ENCODE measurements at regions not wholly inside any gene's neighbourhood (a gene's known extent, or its start where the extent isn't known, plus 50 kb on each side); places are given as distances from the start of the nearest gene placed in this dataset.

DNA sequence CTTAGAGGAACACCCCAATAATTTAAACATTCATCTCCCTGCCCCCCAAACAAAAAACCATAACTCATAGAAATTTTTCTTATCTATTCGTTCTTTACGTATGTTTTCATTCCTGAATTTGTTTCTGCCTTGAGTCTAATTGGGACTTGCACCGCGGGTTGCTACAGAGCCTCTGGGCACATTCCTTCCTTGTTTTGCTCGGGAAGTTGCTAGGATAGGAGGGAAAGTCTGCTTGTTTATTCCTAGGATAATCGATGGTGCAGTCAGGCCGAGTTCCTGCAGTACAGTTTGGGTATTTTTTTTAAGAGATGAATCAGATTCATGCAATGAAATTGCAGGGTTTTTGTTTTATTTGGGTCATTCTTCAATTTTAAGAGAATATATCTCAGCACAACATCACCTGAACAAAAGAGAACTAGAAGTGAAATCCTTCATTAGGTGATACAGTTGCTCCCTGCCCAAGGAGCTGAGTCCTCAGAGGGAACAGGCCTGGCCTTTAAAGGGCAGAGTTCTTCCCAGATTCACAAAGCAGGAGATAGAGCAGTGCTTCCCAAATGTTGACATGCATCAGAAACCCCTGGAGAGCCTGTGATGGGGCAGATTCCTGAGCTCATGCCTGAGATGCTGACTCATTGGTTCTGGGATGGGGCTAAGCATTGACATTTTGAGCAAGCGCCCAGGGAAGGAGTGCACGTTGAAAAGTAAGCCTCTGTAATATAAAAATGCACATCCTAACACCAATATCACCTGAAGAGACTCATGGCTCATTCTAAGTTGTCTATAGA lies 114.9 kb upstream of the FAM9B start:
- DNase-seq, result no peak

DNA sequence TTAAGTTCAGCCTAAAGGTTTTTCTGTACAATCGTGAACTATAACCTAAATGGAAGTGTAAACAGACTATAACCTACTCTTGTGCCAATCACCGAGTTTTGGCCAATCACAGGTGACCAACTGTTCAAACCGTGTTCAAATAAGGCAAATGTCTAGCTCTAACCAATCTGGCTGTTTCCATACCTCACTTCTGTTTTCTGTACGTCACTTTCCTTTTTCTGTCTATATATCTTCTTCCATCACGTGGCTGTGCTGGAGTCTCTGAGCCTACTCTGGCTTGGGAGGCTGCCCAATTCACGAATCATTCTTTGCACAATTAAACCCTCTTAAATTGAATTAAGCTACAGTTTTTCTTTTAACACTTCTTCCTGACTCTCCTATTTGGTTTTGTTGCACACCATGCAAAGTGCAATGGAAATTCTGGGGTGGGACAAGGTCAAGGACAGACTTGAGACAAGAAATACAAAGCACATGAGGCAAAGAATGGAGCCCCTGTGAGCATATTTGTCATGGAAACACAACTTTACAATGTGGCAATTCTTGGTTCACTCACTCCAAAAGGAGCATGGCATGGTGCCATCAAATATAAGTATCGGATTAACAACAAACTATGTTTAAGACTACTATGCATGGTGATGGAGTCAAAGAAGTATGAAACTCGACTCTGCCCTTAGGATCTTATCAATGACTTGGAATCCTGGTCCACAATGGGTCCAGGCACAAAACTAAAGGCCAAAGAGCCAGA lies 115.7 kb upstream of the FAM9B start:
- no peak for DNase-seq

DNA sequence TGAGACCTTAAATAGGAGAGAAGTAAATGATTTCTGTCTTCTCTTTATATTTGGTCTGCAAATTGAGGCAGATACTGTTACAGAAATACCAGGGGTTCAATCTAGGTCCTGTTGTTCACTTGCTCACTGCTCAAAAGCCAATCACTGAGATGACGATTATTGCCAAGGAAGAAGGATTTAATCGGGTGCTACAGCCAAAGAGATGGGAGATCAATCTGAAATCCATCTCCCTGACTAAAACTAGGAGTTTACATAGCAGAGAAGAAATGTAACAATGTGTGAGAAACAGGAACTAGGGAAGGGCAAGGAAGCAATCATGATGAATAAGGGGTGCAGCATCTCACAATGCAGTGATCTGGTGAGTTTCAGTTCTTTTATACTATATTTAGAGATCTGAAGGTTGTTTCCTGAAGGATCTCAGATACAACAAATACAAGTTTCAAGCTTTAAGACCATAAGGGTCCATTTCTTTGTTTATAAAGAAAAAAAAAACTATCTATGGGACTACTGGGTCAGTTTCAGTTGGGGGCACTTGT lies 117.9 kb upstream of the FAM9B start:
- no peak for DNase-seq

DNA sequence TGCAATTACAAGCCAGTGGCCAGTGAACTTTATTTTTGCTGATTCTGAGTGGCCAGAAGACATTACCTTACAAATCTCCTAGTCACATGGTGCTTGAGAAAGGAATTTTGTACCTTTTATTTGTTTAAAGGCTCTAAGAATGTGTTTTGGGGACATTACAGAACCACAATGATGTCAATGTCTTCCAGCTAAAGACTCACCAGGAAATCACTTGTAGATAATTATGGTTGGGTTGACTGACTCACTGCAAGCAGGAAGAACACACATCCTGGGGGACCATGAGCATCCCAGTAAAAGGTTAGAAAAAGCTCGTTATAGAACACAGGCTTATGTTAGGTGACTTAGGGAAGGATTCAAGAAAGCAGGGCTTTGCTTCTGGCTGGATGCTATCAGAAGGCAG lies 119.4 kb upstream of the FAM9B start:
- DNase-seq, result no peak

DNA sequence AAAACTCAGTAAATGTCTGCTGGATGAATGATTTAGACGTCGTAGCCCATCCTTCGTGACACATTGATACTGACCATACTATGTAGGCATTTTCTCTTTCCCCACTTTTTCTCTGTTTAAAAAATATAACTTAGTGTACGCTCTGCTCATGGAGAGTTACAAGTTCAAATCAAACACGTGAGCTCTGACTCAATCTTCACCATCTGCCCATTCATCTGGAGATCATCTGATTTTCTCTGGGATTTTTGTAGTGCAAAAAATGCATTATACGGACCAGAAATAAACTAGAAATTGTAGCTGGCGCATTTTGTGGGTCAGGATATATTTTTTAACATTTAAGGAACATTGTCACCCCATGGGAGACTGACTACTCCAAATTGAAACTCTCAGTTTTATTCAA lies 124.7 kb upstream of the FAM9B start:
- DNase-seq, result no peak

DNA sequence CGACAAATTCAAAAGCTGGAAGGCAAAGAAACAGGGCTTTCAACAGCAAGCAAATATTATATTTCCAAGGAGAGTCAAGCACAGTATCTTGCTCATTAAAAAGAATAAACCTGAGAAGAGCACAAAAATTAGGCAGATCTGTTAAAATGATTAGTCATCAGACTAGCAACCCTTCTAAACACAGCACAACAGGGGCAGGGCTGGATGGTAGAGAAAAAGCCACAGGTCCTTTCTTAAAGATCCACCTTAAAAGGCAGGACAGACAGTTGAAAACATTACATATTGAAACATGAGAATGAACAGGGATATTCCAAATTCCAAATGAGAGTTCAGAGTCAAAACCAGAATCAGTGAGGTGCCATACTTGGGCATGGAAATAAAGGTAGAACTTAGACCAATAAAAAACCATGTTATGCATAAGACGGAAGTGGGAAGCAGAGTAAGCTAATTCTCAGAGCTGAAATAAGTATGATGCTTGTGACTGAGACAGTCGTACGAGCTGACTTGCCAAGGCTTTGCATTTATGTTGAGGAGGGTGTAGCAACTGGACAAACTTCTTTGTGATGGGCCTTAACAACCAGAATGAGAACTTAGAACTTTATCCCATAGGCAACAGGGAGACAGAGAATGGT lies 126.9 kb upstream of the FAM9B start:
- no peak for DNase-seq

DNA sequence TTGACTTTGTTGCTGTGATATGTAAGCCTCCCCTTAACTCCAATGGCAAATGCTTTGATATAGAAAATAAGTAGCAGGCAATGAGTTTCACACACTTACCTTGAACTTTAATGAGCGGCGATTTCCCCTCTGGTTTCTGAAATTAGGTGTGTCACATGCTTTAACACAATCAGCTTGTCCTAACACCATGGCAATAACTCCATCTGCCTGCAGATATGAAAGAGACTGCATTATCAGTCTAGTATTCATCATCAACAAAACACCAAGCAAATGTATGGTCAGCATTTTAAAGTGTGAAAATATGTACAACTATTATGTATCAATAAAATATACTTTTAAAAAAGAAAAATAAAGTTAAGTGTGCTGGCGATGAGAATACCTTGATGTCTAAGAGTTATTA lies 128.8 kb upstream of the FAM9B start:
- DNase-seq, result no peak

DNA sequence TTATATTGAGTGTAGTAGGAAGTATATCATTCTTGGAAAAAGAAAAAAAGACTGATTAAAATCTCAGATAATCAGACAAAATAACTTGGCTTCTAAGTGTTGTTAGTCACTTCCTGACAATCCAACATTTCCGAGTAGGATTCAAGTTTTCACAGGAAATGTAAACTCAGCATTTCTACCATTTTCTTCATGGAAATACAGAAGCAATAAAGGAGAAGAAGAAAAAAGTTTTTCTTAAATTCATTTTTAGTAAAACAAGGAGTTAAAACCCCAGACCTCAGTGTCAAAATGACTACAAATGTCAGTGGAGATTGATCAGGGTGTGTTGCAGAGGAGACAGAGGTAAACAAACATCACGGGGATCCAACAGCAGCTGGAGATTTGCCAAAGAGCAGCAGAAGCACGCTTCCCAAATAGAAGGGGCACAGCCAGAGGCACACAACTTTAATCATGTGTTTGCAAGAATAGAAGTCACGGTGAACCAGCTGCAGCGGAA lies 129.3 kb upstream of the FAM9B start:
- no peak for DNase-seq

DNA sequence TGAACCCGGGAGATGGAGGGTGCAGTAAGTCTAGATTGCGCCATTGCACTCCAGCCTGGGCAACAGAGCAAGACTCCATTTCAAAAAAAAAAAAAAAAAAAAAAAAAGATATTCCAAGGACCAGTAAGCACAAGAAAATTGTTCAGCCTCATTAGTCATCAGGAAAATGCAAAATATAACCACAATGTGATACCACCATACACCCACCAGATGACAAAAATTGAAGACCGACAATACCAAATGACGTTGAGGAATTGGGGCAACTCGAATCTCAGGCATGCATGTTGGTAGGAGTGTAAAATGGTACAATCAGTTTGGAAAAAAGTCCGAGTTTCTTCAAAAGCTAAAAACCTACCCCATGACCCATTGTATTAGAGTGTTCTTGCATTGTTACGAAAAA lies 130.2 kb upstream of the FAM9B start:
- no peak for DNase-seq

DNA sequence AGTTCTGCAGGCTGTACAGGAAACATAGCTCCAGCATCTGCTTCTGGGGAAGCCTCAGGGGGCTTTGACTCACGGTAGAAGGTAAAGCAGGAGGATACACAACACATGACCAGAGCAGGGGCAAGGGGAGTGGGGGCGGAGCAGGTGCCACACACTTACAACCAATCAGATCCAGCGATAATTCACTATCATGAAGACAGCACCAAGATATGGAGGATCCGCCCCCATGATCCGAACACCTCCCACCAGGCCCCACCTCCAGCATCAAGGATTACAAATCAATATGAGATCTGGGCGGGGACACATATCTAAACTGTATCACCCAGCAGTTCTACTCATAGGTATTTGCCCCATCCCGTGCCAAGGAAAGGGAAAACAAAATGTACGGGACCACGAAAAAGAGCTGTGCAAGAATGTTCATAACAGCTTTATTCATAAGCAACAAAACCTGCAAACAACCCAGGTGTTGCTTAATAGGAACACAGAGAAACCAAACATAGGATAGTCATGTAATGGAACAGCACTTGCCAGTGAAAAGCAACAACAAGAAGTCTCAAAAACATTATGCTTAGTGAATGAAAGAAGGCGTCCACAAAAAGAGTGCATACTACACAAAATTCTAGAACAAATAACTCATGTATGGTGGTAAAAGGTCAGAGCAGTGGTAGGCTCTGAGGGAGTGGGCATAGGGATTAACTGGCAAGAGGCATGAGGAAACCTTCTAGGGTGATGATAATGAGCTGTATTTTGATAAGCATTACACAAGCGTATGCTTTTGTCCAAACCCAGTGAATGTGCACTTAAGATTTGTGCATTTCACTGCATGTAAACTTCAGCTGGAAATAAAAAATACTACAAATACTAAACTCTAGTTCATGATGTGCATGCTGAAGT lies 130.9 kb upstream of the FAM9B start:
- DNase-seq, result no peak

DNA sequence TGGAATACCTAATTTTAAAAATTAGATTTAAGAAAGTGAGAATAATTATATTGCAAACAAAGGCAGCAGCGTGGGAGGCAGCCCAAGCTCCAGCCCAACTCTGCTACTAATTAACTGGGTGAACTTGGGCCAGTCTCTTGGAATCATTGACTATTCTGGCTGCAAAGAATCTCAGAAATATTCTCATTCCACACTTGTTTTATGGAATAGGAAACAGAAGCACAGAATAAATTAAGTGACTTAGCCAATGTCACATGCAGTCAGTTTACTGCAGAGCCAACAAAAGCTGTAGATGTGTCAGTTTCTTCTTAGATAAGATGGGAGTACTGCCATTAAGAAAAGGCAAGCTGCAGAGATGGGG lies 132.6 kb upstream of the FAM9B start:
- DNase-seq, result no peak

DNA sequence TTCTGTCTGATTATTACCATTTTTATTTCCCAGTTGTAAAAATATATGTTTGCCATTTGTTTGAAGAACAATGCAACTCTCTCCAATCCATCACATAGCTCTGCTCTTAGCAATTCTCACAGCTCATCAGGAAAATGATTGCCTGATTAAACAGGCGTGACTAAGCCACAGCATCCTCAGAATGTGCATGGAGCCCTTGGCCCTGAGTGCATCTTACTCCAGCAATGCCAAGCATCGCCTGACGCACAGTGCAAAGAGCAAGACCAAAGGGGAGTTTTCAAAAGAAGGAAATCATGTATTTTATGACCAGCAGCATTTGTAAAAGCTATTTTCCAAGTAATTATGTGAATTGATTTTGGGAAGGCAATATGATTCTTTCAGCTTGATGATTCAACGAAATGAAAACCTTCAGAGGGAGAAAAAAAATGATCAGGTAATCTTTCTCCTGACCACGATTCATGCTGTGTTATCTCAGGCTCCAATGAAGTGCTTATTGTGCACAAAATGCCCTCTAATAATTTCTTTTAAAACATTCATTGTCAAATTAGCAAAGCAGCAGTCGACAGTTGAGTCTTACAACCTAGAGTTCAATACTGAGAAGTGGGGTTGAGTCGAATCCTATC lies 138.0 kb upstream of the FAM9B start:
- no peak for DNase-seq

DNA sequence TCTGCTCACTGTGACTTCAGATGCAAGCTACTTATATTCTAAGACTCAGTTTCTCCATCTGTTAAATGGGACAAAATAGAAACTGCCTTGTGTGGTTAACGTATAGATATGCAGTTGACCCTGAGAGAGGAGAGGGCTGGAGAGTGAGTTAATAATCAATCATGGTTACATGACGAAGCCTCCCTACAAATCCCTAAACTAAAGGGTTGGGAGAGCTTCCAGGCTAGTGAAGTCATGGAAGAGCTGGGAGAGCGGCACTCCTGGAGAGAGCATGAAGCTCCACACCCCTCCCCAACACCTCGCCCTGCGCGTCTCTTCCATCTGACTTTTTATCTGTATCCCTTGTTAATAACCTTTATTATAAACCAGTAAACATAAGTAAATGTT lies 138.5 kb upstream of the FAM9B start:
- no peak for DNase-seq

DNA sequence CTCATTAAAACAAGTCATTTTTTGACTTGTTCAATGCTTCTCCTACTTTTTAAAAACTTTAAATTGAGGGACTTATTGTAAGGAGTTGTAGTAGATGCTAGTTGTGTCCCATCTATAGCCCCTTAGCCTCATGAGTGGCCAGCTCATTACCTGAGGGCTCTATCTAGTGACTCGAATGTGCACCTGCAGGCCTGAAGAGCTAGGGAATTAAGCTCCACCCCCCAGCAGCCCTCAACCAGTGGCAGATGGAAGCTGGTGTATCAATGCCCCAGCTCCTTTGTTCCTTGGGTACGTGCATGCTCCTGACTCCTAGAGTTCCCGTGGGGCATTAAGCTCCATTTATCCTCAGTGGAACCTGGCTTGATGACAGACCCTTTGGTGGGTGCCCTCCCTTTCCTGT lies 146.7 kb upstream of the FAM9B start:
- DNase-seq, result no peak

DNA sequence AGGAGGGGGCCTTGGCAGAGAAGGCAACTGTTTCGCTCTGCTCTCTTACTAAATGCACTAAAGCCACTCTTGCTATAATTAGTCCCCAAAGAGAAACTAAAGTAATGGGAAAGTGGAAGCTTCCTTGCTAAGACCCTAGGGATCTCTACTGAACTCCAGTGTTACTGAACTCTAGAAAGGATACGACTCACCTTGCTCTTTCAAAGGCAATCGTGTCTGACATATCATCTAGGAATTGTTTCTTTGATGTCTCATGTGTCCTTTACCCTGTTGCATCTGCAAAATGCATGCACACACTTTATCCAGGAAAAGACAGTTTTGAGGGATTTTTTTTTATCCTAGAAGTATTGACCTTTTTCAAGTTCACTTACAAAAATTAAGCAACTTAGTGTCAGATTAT lies 148.1 kb upstream of the FAM9B start:
- DNase-seq, result no peak

DNA sequence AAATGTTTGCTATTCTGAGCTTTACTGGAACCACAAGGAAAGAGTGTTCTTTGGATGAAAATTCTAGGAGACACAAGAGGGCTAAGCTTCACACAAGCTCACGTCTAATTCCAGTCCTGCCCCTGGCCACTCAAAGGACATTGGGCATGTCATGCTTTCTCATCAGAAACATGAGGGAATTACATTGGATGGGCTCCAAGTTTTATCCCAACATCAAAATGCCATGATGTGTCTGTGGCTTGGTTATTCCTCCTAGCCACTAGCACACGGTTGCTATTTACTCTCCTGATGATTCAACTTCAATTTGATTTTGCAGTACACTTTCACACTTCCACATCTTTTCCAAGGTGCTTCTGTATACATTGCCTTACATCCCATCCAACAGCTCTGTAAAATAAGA lies 149.6 kb upstream of the FAM9B start:
- DNase-seq, result no peak

DNA sequence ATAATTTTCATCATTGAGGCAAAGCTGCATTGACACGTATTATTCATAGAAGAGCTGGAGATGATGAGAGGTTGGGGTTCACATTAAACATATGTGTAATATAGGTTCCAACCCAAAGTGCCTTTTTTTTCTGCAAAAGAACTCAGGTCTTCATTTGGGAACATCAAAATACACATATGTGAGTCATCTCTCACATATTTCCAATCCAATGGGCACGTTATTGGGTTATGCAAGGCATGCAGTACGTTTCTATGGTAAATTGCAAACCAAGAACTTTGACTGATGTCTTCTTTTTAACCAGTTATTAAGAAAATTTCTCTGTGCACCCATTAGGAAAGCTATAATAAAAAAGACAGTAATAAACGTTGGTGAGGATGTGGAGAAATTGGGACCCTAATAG lies 150.3 kb upstream of the FAM9B start:
- DNase-seq, result no peak

DNA sequence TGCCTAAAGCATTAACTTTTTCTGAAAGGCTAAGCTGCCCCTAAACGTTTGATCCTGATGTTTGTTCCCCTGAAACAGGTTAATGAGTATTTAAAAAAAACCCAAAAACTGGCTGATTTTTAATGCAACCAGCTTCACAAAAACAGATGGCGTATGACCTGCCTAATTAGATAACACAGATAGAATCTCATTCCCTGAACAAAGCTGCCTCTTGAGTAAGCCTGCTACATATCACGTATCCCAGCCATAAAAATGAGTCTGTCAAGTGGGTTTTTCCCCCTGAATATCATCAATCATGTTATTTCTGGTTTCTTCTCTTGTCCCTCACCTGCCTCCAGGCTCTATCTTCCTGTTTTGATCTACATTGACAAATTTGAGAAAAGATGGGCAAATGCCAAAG lies 154.2 kb upstream of the FAM9B start:
- no peak for DNase-seq

DNA sequence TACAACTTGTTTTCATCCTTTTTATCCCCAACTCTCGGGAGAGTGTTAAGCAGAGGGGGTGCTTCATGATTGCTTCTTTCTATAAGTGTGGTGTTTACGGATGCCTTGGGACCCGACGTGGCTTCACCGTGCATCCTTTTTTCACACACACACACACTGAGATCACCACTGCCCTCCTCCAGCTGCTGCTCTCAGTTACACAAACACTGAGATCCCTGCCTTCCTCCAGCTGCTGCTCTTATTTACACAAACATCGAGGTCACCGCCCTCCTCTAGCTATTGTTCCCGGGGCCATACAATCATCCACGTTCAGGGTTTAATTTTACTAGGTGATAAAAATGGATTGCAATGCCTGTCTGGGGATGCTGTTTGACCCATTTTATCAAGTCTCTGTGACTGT lies 155.4 kb upstream of the FAM9B start:
- DNase-seq, result no peak

DNA sequence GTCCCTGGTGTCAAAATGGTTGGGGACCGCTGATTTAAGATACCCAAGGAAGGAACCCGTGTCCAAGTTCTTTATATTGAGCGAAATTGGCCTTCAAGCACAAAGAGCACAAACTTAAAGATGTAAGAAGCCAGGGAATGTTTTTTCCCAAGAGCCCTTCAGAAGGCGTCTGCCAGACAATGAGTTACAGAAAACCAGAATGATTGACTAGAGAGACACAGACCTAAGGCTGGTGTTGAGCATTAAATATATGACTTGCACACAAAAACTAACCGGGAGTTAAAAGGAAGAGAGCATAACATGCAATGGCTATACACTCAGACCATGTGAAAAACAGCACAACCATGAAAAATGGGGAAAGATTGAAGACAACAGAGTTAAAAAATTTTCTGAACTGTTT lies 157.5 kb upstream of the FAM9B start:
- DNase-seq, result no peak

DNA sequence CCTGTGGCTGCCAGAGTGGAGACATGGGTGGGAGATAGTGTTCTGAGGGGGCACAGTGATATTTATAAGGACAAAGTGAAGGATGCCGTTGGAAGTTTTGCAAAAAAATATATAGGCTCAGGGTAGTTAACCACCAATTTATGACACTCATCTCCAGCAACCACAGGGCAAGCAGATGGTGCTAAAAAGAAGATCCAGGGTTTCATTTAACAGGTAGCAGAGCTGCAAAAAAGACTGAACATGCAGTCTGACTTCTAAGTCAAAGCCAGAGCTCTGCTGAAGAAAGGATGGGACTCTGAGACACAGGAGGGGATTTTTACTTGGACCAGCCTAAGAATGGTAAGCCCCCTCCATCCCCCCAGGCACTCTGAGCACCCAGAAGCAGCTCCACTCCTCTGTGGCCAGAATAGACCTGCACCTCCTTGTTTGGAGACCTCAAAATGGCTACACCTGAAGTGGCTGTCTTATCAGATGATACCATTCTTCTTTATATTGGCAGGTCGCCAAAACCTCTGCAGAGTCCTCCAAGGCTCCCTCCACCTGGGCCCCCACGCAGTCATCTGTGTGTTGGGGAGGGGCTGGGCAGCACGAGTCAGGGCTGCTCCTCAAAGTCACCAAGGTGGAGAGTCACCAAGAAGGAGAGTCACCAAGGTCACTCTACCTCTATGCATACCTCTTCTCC lies 161.4 kb upstream of the FAM9B start:
- DNase-seq, result no peak
